Body of pancreas (tissue), 4 donors: ENCODE measurements at regions not wholly inside any gene's neighbourhood (a gene's known extent, or its start where the extent isn't known, plus 50 kb on each side); places are given as distances from the start of the nearest gene placed in this dataset.

Experiments
- ATAC-seq: fragments of 150-250 bp; one replicate; pipeline ENCODE4 v1.9.1; 2016
- DNase-seq, 4 donors: peaks; one replicate each; pipeline ENCODE4 v3.0.0-alpha.2; 2019
- H3K27ac ChIP-seq, 4 donors: fragments of 200-600 bp; sonication (generic); 1 replicate in 3 of 4; 2 replicates in 1 of 4; pipeline versions ENCODE4 v1.5.1 to v1.6.1; 2016 to 2019; ENCODE audit warnings: mild to moderate bottlenecking in 1 of 4, mixed read lengths in 1 of 4, moderate library complexity in 1 of 4
- H3K27me3 ChIP-seq, 2 donors: fragments of 200-600 bp; sonication (generic); one replicate each; pipeline ENCODE4 v1.6.0; 2016; ENCODE audit warnings: mild to moderate bottlenecking in 1 of 2
- H3K36me3 ChIP-seq, 2 donors: fragments of 200-600 bp; sonication (generic); replicated peaks in 1 of 2; 2 replicates each; pipeline ENCODE4 v1.5.1; 2016; ENCODE audit warnings: low read depth in 2 of 2; ENCODE audit not compliant: insufficient read depth in 1 of 2
- H3K4me1 ChIP-seq: fragments of 200-600 bp; sonication (generic); one replicate; pipeline ENCODE4 v1.6.0; 2016
- H3K4me3 ChIP-seq, 2 donors: fragments of 200-600 bp; sonication (generic); 1 replicate in 1 of 2; 2 replicates in 1 of 2; pipeline ENCODE4 v1.5.1; 2016 to 2019
- H3K9me3 ChIP-seq, 3 donors: fragments of 200-600 bp; sonication (generic); 1 replicate in 2 of 3; 2 replicates in 1 of 3; pipeline ENCODE4 v1.5.1; 2016
- POLR2A ChIP-seq, 3 donors: fragments of 450-650 bp; IDR thresholded peaks; one replicate each; pipeline ENCODE4 v1.6.1; 2016; ENCODE audit warnings: antibody characterized with exemption in 3 of 3, mild to moderate bottlenecking in 2 of 3
- WGBS, 2 donors: methylation state at CpG; one replicate each; pipeline ENCODE4 v1.1.5; 2017; 5-methylcytosine and 5-hydroxymethylcytosine counted together
- intact Hi-C: fragments of 100-400 bp; cut with DNase I; formaldehyde crosslinking; loops from one replicate; pipeline ENCODE4 v1.15.1; 2023
- TF ChIP-seq, protein P1 (sequence below), 7 experiments: fragments of 450-650 bp in 4 of 7; fragments of 200-600 bp in 3 of 7; sonication (generic) in 3 of 7; IDR thresholded peaks; one replicate each; pipeline ENCODE4 v1.5.1; 2016 to 2019; ENCODE audit warnings: antibody characterized with exemption in 7 of 7

DNA sequence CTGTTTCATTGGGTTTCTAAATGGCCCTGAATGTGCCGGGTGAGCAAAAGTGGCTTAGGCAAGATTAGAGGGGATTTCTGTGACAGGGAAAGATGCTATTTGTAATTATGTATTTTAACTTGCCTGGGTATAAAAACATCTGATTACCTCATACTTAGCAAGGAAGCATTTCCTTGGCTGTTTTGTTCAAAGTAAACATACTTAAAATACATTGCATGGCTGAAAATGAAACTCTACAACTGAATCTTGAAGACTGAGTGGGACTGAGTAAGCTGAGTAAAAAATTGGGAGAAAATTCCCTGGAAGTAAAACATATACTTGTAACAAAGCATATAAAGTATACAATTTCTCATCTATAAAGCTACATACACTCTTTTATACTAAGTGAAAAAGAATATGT, 197.5 kb downstream of the IRX1 start:
- DNase-seq (no peak), ATAC-seq (no peak)
- intact Hi-C loops, result no loop called here
- H3K36me3 ChIP-seq, result no peaks in the 10 kb centered on the region
- H3K4me3 ChIP-seq, result no peak overlapping the region
- TF ChIP-seq POLR2A (IDR thresholded peaks at IDR 0.05), result no peak
- TF ChIP-seq, protein P1, sequence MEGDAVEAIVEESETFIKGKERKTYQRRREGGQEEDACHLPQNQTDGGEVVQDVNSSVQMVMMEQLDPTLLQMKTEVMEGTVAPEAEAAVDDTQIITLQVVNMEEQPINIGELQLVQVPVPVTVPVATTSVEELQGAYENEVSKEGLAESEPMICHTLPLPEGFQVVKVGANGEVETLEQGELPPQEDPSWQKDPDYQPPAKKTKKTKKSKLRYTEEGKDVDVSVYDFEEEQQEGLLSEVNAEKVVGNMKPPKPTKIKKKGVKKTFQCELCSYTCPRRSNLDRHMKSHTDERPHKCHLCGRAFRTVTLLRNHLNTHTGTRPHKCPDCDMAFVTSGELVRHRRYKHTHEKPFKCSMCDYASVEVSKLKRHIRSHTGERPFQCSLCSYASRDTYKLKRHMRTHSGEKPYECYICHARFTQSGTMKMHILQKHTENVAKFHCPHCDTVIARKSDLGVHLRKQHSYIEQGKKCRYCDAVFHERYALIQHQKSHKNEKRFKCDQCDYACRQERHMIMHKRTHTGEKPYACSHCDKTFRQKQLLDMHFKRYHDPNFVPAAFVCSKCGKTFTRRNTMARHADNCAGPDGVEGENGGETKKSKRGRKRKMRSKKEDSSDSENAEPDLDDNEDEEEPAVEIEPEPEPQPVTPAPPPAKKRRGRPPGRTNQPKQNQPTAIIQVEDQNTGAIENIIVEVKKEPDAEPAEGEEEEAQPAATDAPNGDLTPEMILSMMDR (IDR thresholded peaks at IDR 0.05), result no peak
- no peaks in the 10 kb centered on the region for H3K4me1 ChIP-seq
- H3K27ac ChIP-seq, result no peak overlapping the region
- no peaks in the 10 kb centered on the region for H3K9me3 ChIP-seq
- 39 to 60% methylated on average over 1 of the region's 1 CpG for WGBS, 2 donors
- H3K27me3 ChIP-seq, result peaks cover 0 to 4% of the 10 kb centered on the region in 2 donors

DNA sequence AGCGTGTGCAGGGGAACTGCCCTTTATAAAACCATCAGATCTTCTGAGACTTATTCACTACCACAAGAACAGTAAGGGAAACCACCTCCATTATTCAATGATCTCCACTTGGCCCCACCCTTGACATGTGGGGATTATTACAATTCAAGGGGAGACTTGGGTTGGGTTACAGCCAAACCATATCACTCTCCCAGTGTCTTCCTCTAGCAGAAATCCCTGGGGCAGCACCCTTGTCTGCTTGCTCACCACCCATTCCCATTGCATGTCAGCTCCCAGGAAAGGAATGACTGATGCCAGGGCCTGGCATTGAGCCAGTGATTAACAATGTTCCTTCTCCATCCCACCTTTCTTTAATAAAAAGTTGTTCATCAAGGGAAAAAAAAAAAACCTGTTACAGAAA, 199.0 kb downstream of the IRX1 start:
- 86 to 90% methylated on average over 1 of the region's 1 CpG for WGBS, 2 donors
- H3K4me3 ChIP-seq, result no peak overlapping the region
- intact Hi-C loops, result no loop called here
- H3K27me3 ChIP-seq, result no peaks in the 10 kb centered on the region
- no peak for TF ChIP-seq POLR2A (IDR thresholded peaks at IDR 0.05)
- TF ChIP-seq, protein P1 (IDR thresholded peaks at IDR 0.05), result no peak
- H3K9me3 ChIP-seq, result no peaks in the 10 kb centered on the region
- no peak overlapping the region for H3K27ac ChIP-seq
- ATAC-seq (no peak), DNase-seq (no peak)
- H3K36me3 ChIP-seq, result no peaks in the 10 kb centered on the region
- H3K4me1 ChIP-seq, result no peaks in the 10 kb centered on the region

DNA sequence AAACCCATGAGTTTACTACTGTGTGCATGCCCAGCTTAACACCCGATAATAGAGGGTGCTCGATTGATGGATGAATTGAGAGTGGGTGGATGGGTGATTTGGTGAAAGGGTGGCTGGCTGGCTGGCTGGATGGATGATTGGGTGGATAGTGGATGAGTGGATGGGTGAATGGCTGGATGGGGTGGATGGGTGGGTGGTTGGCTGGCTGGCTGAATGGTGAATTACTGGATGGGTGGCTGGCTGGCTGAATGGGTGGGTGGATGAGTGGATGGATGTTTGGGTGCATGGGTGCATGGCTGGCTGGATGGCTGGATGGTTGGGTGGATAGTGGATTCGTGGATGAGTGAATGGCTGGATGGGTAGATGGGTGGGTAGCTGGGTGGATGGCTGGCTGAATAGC, 201.1 kb downstream of the IRX1 start:
- no peak for ATAC-seq
- Histone ChIP-seq H3K9me3 (no peaks in the 10 kb centered on the region), H3K4me3 (no peak overlapping the region), H3K27ac (no peak overlapping the region), H3K4me1 (no peaks in the 10 kb centered on the region), H3K27me3 (no peaks in the 10 kb centered on the region), H3K36me3 (no peaks in the 10 kb centered on the region)
- WGBS, 2 donors, result 46 to 54% methylated on average over 2 to 3 of the region's 3 CpGs
- no peak for TF ChIP-seq POLR2A (IDR thresholded peaks at IDR 0.05)
- TF ChIP-seq, protein P1 (IDR thresholded peaks at IDR 0.05), result no peak
- DNase-seq, result no peak
- intact Hi-C loops, result no loop called here

DNA sequence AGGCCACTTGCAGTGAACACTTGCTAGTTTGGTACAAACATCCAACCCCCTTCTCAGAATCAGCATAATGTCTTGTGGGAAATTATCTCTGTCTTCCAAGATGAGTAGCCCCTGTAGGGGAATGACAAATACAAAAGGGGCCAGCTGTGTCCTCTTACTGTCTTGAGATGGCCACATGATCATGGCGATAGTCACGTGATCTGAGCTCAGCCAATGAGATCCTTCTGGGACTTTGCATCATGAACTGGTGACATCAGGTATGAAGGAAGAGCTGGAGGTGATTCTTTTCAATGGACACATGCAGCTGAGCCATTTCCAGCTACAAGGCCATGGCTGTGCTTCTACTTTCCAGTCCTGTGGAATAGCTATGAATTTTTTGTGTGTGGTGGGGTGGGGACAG, 206.3 kb downstream of the IRX1 start:
- ATAC-seq (no peak), DNase-seq (no peak)
- Histone ChIP-seq H3K4me3 (no peak overlapping the region), H3K27ac (no peak overlapping the region), H3K4me1 (no peaks in the 10 kb centered on the region), H3K36me3 (no peaks in the 10 kb centered on the region), H3K9me3 (no peaks in the 10 kb centered on the region), H3K27me3 (no peaks in the 10 kb centered on the region)
- TF ChIP-seq POLR2A (IDR thresholded peaks at IDR 0.05), result no peak
- TF ChIP-seq, protein P1 (IDR thresholded peaks at IDR 0.05), result no peak
- intact Hi-C loops, result no loop called here
- WGBS, 2 donors, result 44 to 49% methylated on average over 2 of the region's 2 CpGs

DNA sequence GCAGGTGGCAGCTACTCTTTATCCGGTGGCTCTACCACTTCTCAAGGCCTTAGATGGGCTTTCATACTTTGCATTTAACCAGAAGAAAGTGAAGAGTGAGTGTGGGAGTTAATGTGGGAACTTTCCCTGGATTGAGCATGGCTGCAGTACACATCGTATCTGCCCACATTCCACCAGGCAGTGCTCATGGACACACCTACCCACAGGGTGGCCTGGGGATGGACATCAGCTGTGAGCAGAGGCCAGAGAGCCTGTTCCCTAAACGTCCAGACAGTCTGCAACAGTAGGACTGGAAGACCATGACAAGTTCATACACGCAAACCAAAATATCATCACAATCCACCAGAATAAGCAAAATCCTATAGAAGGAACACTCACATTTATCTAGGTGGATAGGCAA, 213.8 kb downstream of the IRX1 start:
- Histone ChIP-seq H3K27me3 (no peaks in the 10 kb centered on the region), H3K36me3 (no peaks in the 10 kb centered on the region), H3K27ac (no peak overlapping the region), H3K9me3 (no peaks in the 10 kb centered on the region), H3K4me3 (no peak overlapping the region), H3K4me1 (no peaks in the 10 kb centered on the region)
- 53 to 71% methylated on average over 4 of the region's 4 CpGs for WGBS, 2 donors
- intact Hi-C loops, result no loop called here
- TF ChIP-seq, protein P1 (IDR thresholded peaks at IDR 0.05), result no peak
- no peak for TF ChIP-seq POLR2A (IDR thresholded peaks at IDR 0.05)
- ATAC-seq (no peak), DNase-seq (no peak)
